Transverse colon (tissue), 4 donors: ENCODE measurements at regions not wholly inside any gene's neighbourhood (a gene's known extent, or its start where the extent isn't known, plus 50 kb on each side); places are given as distances from the start of the nearest gene placed in this dataset.

Experiments
- DNase-seq: peaks from one replicate; pipeline ENCODE4 v3.0.0-alpha.2; 2019
- H3K27ac ChIP-seq, 4 donors: fragments of 200-600 bp; sonication (generic); 2 replicates each; pipeline ENCODE4 v1.5.1; 2016 to 2018; ENCODE audit warnings: inconsistent platforms in 4 of 4
- H3K27me3 ChIP-seq: fragments of 200-600 bp; sonication (generic); 2 replicates; pipeline ENCODE4 v1.5.1; 2017; ENCODE audit warnings: inconsistent platforms
- H3K36me3 ChIP-seq, 4 donors: fragments of 200-600 bp; sonication (generic); 2 replicates each; pipeline ENCODE4 v1.5.1; 2017 to 2019; ENCODE audit warnings: inconsistent platforms in 4 of 4
- H3K4me1 ChIP-seq, 4 donors: fragments of 200-600 bp; sonication (generic); 2 replicates each; pipeline ENCODE4 v1.5.1; 2017 to 2020; ENCODE audit warnings: inconsistent platforms in 4 of 4
- H3K4me3 ChIP-seq, 4 donors: fragments of 200-600 bp; sonication (generic); 1 replicate in 1 of 4; 2 replicates in 3 of 4; pipeline versions ENCODE4 v1.5.1 to v1.6.1; 2017 to 2019; ENCODE audit warnings: inconsistent platforms in 4 of 4
- H3K9me3 ChIP-seq, 2 donors: fragments of 200-600 bp; sonication (generic); 2 replicates each; pipeline ENCODE4 v1.5.1; 2017 to 2019; ENCODE audit warnings: inconsistent platforms in 2 of 2
- CTCF ChIP-seq, 5 experiments: fragments of 200-600 bp in 3 of 5; fragments of 450-650 bp in 2 of 5; sonication (generic) in 3 of 5; IDR thresholded peaks; 1 replicate in 2 of 5; 2 replicates in 3 of 5; pipeline ENCODE4 v1.5.1; 2016 to 2017; ENCODE audit warnings: antibody characterized with exemption in 5 of 5, inconsistent platforms in 3 of 5, mild to moderate bottlenecking in 2 of 5, moderate library complexity in 1 of 5
- EP300 ChIP-seq: sonication (generic); formaldehyde crosslinking; IDR thresholded peaks from one replicate; pipeline ENCODE4 v1.6.1; 2017; ENCODE audit warnings: antibody characterized with exemption, low read depth
- POLR2A ChIP-seq: fragments of 450-650 bp; IDR thresholded peaks from one replicate; pipeline ENCODE4 v1.6.1; 2016; ENCODE audit warnings: antibody characterized with exemption, mild to moderate bottlenecking, moderate library complexity
- POLR2AphosphoS5 ChIP-seq, 3 donors: sonication (generic); formaldehyde crosslinking; IDR thresholded peaks; one replicate each; pipeline ENCODE4 v1.6.1; 2016; ENCODE audit warnings: antibody characterized with exemption in 3 of 3
- WGBS, 2 donors: methylation state at CpG; one replicate each; pipeline ENCODE4 v1.1.5; 2018; ENCODE audit warnings: low coverage in 1 of 2; 5-methylcytosine and 5-hydroxymethylcytosine counted together
- in situ Hi-C, 4 donors: fragments of 200-750 bp; cut with MboI; loops; one replicate each; pipeline versions ENCODE4 v1.15.0 to v1.15.1; 2017; ENCODE audit warnings: low sequenced_read_pairs in 3 of 4, low pct_ligation_motif_present in 1 of 4, low pct_unique_long_range_greater_than_20kb in 1 of 4
- intact Hi-C: fragments of 100-400 bp; cut with DNase I; formaldehyde crosslinking; loops from one replicate; pipeline ENCODE4 v1.15.1; 2023; ENCODE audit warnings: low total_unique reads

- Histone ChIP-seq H3K4me1 (no peaks in the 10 kb centered on the region), H3K27me3 (no peaks in the 10 kb centered on the region), H3K36me3 (no peaks in the 10 kb centered on the region), H3K9me3 (no peaks in the 10 kb centered on the region), H3K27ac (no peak overlapping the region), H3K4me3 (no peak overlapping the region)
- DNase-seq = no peak
- WGBS, 2 donors = 75 to 82% methylated on average over 3 of the region's 3 CpGs
- no peak for TF ChIP-seq POLR2AphosphoS5 (IDR thresholded peaks at IDR 0.05)
- TF ChIP-seq CTCF (IDR thresholded peaks at IDR 0.05) = no peak
- no peak for TF ChIP-seq POLR2A
- no peak for TF ChIP-seq EP300
- intact Hi-C loops = no loop called here
- in situ Hi-C loops = no loop called here
Measured at GRCh38 chr1:238672806-238673205, 713.6 kb upstream of the CHRM3 start.

GRCh38 chr1:238672262-238672661 lies 714.1 kb upstream of the CHRM3 start:
- Histone ChIP-seq H3K36me3 (no peaks in the 10 kb centered on the region), H3K4me3 (no peak overlapping the region), H3K27me3 (no peaks in the 10 kb centered on the region), H3K27ac (no peak overlapping the region), H3K4me1 (no peaks in the 10 kb centered on the region), H3K9me3 (no peaks in the 10 kb centered on the region)
- WGBS, 2 donors = 10 to 33% methylated on average over 2 to 4 of the region's 4 CpGs
- DNase-seq = no peak
- in situ Hi-C loops (no loop called here), intact Hi-C loops (no loop called here)
- TF ChIP-seq EP300 = no peak
- no peak for TF ChIP-seq POLR2A
- TF ChIP-seq POLR2AphosphoS5 (IDR thresholded peaks at IDR 0.05) = no peak
- no peak for TF ChIP-seq CTCF (IDR thresholded peaks at IDR 0.05)

GRCh38 chr1:238664139-238664538 lies 722.2 kb upstream of the CHRM3 start:
- intact Hi-C loops (no loop called here), in situ Hi-C loops (no loop called here)
- H3K27ac ChIP-seq = no peak overlapping the region
- H3K36me3 ChIP-seq = peaks cover 0 to 2% (median 0%) of the 10 kb centered on the region in 4 donors
- no peaks in the 10 kb centered on the region for H3K4me1 ChIP-seq
- H3K4me3 ChIP-seq = no peak overlapping the region
- H3K9me3 ChIP-seq = no peaks in the 10 kb centered on the region
- TF ChIP-seq CTCF (IDR thresholded peaks at IDR 0.05) (no peak), EP300 (no peak), POLR2AphosphoS5 (IDR thresholded peaks at IDR 0.05) (no peak), POLR2A (no peak)
- DNase-seq = no peak
- no peaks in the 10 kb centered on the region for H3K27me3 ChIP-seq
- WGBS, 2 donors = 38 to 60% methylated on average over 1 to 2 of the region's 2 CpGs

- in situ Hi-C loops (no loop called here), intact Hi-C loops (no loop called here)
- no peak for DNase-seq
- H3K4me1 ChIP-seq = no peaks in the 10 kb centered on the region
- H3K9me3 ChIP-seq = no peaks in the 10 kb centered on the region
- TF ChIP-seq EP300 = no peak
- TF ChIP-seq CTCF (IDR thresholded peaks at IDR 0.05) = no peak
- TF ChIP-seq POLR2A = no peak
- no peak for TF ChIP-seq POLR2AphosphoS5 (IDR thresholded peaks at IDR 0.05)
- no peaks in the 10 kb centered on the region for H3K27me3 ChIP-seq
- no peaks in the 10 kb centered on the region for H3K36me3 ChIP-seq
- whole genome bisulfite sequencing, 2 donors = 65% methylated on average over 1 of the region's 1 CpG; no CpG with 5 or more reads in 1 of the 2 donors
- no peak overlapping the region for H3K27ac ChIP-seq
- H3K4me3 ChIP-seq = no peak overlapping the region
Measured at GRCh38 chr1:238660849-238661248, 725.5 kb upstream of the CHRM3 start.
